ENCODE measurements at regions not wholly inside any gene's neighbourhood (a gene's known extent, or its start where the extent isn't known, plus 50 kb on each side); places are given as distances from the start of the nearest gene placed in this dataset.

GRCh38 chr9:73234008-73234360 lies 82.3 kb downstream of the ANXA1 start:
- H3K27me3 Mint-ChIP-seq (ENCODE audit: low read depth, poor library complexity) = no peaks in the 10 kb centered on the region
- no peak for TF ChIP-seq CTCF (IDR thresholded peaks at IDR 0.05)
- no peak for DNase-seq
- no peak overlapping the region for H3K4me3 Mint-ChIP-seq
- no peaks in the 10 kb centered on the region for H3K4me1 Mint-ChIP-seq
- H3K9me3 Mint-ChIP-seq = no peaks in the 10 kb centered on the region
- no peak overlapping the region for H3K27ac Mint-ChIP-seq
- H3K36me3 Mint-ChIP-seq (ENCODE audit: low read depth) = no peaks in the 10 kb centered on the region

- H3K27me3 Mint-ChIP-seq (ENCODE audit: low read depth, poor library complexity) = no peaks in the 10 kb centered on the region
- H3K4me3 Mint-ChIP-seq = no peak overlapping the region
- DNase-seq = no peak
- no peak overlapping the region for H3K27ac Mint-ChIP-seq
- no peaks in the 10 kb centered on the region for H3K9me3 Mint-ChIP-seq
- H3K4me1 Mint-ChIP-seq = peaks cover 11% of the 10 kb centered on the region
- H3K36me3 Mint-ChIP-seq (ENCODE audit: low read depth) = no peaks in the 10 kb centered on the region
- no peak for TF ChIP-seq CTCF (IDR thresholded peaks at IDR 0.05)
These were observed 85.5 kb downstream of the ANXA1 start for GRCh38 chr9:73237140-73237539.

GRCh38 chr9:73239570-73240265 lies 88.1 kb downstream of the ANXA1 start:
- TF ChIP-seq CTCF (IDR thresholded peaks at IDR 0.05) = no peak
- DNase-seq = no peak
- Mint-ChIP-seq H3K27ac (no peak overlapping the region), H3K4me1 (peaks cover 24% of the 10 kb centered on the region), H3K9me3 (no peaks in the 10 kb centered on the region), H3K4me3 (no peak overlapping the region), H3K36me3 (ENCODE audit: low read depth) (no peaks in the 10 kb centered on the region), H3K27me3 (ENCODE audit: low read depth, poor library complexity) (no peaks in the 10 kb centered on the region)

GRCh38 chr9:73243078-73243477 lies 91.4 kb downstream of the ANXA1 start:
- Mint-ChIP-seq H3K9me3 (no peaks in the 10 kb centered on the region), H3K27ac (peak overlapping the region; percentile 91), H3K36me3 (ENCODE audit: low read depth) (no peaks in the 10 kb centered on the region), H3K4me3 (no peak overlapping the region), H3K4me1 (peaks cover 24% of the 10 kb centered on the region), H3K27me3 (ENCODE audit: low read depth, poor library complexity) (no peaks in the 10 kb centered on the region)
- no peak for TF ChIP-seq CTCF (IDR thresholded peaks at IDR 0.05)
- DNase-seq = no peak

- H3K36me3 Mint-ChIP-seq (ENCODE audit: low read depth) = no peaks in the 10 kb centered on the region
- H3K4me1 Mint-ChIP-seq = no peaks in the 10 kb centered on the region
- H3K27ac Mint-ChIP-seq = no peak overlapping the region
- no peak for DNase-seq
- H3K27me3 Mint-ChIP-seq (ENCODE audit: low read depth, poor library complexity) = peaks cover 3% of the 10 kb centered on the region
- H3K9me3 Mint-ChIP-seq = no peaks in the 10 kb centered on the region
- TF ChIP-seq CTCF (IDR thresholded peaks at IDR 0.05) = no peak
- H3K4me3 Mint-ChIP-seq = no peak overlapping the region
These were observed 107.5 kb downstream of the ANXA1 start for GRCh38 chr9:73259086-73259696.

- no peaks in the 10 kb centered on the region for H3K9me3 Mint-ChIP-seq
- H3K4me3 Mint-ChIP-seq = no peak overlapping the region
These were observed 108.8 kb downstream of the ANXA1 start for GRCh38 chr9:73260506-73260905.

More at GRCh38 chr9:73260506-73260905, 108.8 kb downstream of the ANXA1 start:
- Mint-ChIP-seq H3K27me3 (ENCODE audit: low read depth, poor library complexity) (peaks cover 3% of the 10 kb centered on the region), H3K36me3 (ENCODE audit: low read depth) (no peaks in the 10 kb centered on the region), H3K4me1 (no peaks in the 10 kb centered on the region), H3K27ac (no peak overlapping the region)
- TF ChIP-seq CTCF (IDR thresholded peaks at IDR 0.05) = no peak
- no peak for DNase-seq
